ENCODE measurements at regions not wholly inside any gene's neighbourhood (a gene's known extent, or its start where the extent isn't known, plus 50 kb on each side); places are given as distances from the start of the nearest gene placed in this dataset.

GRCh38 chr13:106133025-106133424, 402.4 kb downstream of the EFNB2 start:
- TF ChIP-seq CTCF (IDR thresholded peaks at IDR 0.05; ENCODE audit: low read depth, low read length): no peak
- TF ChIP-seq EZH2phosphoT487 (IDR thresholded peaks at IDR 0.05; ENCODE audit: low read depth): no peak

Measured in OCI-LY3 (cell line).